HG03175 (cell line): ENCODE measurements at regions not wholly inside any gene's neighbourhood (a gene's known extent, or its start where the extent isn't known, plus 50 kb on each side); places are given as distances from the start of the nearest gene placed in this dataset.

ENCODE experiments used
- ATAC-seq: cut with Tn5 transposase; IDR thresholded peaks from one replicate; pipeline ENCODE4 v1.9.1; 2021; ENCODE audit warnings: mild to moderate bottlenecking, moderate library complexity; ENCODE audit not compliant: unreplicated experiment

DNA sequence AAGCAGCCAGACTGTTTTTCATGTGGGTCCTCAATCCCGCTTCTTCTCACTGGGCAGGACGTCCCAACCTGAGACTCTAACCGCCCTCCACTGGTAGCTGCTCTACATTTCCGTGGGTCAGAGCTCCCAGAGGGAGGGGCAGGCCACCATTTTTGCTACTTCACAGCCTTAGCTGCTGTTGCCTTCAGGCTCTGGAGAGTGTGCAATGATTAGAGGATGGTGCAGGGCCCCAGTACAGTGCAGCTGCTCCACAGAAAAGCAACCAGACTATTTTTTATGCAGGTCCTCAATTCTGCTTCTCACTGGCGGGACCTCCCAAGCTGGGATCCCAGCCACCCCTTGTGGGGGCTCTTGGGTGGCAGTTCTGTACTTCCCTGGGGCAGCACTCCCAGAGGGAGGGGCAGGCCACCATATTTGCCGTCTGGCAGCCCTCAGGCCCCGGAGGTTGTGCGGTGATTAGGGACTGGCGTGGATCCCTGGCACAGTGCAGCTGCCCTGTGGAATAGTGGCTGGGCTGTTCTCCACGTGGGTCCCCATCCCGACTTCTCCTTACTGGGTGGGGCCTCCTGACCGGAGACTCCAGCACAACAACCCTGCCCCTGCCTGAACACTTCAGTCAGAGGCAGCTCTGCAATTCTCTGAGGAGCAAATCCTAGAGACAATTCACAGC, 647.6 kb upstream of the PKN2 start:
- no peak for ATAC-seq

DNA sequence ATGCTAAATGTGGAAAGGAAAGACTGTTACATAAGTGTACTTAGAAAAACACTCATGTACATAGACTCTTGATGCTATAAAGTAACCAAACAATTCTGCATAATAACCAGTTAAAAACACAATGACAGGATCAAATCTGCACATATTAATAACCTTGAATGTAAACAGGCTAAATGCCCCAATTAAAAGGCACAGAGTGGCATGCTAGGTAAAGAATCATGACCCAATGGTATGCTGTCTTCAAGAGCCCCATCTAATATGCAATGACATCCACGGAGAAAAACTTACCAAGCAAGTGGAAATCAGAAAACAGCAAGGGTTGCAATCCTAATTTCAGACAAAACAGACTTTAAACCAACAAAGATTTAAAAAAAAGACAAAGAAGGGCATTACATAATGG, 644.8 kb upstream of the PKN2 start:
- no peak for ATAC-seq

- no peak for ATAC-seq
Measured at GRCh38 chr1:88043834-88044233, 640.2 kb upstream of the PKN2 start.

GRCh38 chr1:88052167-88052566, 631.9 kb upstream of the PKN2 start:
- no peak for ATAC-seq

DNA sequence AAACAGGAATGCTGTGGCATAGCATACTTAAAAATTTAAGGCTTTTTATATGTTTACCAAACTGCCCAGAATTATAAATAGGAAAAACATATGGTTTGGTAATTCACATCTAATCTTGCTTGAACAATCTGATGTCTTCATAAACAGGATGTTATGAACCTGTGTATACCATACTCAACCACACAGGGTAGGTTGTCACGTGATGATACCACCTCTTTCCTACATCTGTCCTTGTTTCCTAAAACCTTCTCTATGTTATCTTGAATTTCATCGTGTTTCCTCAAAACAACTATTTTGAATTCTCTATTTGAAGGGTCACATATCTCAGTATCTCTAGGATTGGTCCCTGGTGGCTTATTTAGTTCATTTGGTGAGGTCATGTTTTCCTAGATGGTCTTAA, 631.0 kb upstream of the PKN2 start:
- ATAC-seq = no peak

DNA sequence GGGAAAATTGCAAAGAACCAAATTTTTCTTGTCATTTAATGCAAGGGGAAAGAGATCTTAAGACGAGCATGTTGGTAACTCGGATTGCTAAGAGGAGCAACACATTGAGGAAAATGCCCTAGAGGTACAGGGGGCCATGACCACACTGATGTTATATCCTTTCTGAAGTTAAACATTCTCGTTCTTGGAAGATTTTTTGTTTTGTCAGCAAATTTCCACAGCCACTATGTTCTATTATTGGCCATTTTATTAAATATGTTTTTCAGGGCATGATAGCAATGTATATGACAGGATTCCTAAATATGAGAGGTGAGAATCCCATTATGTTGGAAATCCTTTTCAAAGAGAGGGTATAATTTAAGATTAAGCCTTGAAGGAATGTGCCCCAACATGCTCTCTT, 627.2 kb upstream of the PKN2 start:
- no peak for ATAC-seq

DNA sequence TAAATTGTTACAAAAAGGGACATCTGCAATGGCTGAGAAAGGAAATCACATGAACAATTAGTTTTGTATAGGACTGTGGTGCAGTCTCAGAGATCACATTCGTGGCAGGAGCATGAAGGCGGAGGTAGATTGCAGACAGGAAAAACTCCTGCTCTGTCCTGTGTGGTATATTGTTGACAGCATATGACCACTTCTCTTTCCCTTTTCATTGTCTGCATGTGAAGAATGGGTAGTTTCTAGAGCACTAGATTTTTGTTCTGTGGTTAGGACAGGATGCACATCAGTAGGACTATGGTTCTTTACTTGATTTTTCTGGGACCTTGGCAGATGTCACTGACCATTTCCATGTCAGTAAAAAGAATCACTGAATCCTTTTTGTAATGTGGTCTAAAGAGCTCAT, 625.9 kb upstream of the PKN2 start:
- no peak for ATAC-seq

DNA sequence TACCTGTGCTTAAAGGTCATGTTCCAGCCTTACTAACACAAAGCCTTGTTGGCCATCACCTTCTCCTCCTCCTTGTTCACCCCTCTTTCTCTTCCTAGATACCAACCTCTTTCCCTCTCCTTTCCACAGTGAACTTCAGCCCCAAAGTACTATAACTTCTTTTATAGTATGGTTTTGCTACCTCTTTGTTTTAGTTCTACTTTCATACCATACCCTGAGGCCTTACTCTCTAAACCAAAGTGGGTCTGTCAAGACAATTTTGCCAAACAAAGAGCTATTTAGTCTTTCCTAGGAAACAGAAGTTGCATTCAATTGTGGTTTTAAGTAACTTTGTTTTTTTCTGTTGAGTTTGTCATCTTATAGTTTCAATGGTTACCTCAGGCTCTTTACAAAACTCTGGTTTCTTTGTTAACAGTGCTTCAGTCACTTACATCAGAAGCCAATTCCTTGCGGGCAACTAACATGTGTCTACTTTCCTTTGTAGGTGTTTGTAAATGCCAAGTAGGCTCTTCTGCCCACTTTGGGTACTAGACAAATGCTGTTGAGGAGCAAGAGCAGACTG, 623.9 kb upstream of the PKN2 start:
- no peak for ATAC-seq

DNA sequence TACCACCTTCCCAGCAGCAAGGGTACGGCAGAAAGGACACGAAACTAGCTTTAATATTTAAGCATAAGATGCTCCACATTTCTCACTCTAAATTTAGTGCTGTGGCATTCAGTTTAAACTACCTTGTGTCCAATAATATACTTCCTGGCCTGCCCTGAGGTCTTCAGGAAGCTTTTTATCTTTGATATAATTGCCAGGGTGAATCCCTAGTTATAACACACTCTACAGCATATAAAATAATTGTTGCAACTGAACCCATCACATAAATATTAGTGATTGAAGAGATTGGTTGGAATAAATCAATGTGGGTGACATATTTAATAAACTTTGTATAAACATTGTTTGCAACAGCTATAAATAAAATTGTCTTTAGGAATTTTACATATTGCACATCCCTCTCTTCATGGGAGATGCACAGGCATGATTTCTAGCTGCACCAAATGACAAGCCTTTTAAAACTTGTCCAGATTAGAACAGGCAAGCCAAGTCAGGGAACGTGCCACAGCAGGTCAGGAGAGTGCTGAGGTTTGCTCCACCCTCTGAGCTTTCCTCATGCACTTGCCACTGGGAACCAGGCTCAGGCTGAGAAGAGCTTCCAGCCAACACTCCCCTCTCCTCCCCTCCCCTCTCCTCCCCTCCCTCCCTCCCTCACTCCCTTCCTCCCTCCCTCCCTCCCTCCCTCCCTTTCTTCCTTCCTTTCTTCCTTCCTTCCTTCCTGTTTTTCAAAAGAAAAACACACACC, 623.2 kb upstream of the PKN2 start:
- no peak for ATAC-seq

GRCh38 chr1:88061492-88062177, 622.4 kb upstream of the PKN2 start:
- ATAC-seq = peak; percentile 85

DNA sequence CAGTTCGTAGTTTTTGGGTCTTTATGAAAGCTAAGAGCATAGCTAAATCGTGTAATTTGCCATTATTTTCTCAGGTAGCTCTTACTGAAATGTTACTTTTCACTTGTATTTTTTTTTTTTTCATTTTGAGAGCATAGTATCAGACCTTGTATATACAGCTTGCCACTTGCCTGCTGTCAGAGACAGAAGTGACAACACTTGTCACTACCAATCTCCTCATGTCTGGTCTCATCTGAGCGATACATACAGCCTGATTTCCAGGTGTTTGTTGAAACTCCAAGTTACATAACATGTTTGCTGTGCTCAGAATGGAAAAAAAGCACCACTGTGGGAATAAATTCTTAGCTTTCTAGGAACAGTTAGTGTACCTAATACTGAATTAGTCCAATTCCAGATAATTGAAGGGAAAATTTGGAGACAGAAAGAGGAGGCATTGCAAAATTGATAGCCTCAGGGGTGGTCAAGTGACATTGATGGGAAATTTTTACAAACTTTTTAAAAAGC, 621.4 kb upstream of the PKN2 start:
- ATAC-seq = no peak

- no peak for ATAC-seq
Measured at GRCh38 chr1:88063605-88064004, 620.5 kb upstream of the PKN2 start.

- no peak for ATAC-seq
Measured at GRCh38 chr1:88068407-88068960, 615.6 kb upstream of the PKN2 start.

DNA sequence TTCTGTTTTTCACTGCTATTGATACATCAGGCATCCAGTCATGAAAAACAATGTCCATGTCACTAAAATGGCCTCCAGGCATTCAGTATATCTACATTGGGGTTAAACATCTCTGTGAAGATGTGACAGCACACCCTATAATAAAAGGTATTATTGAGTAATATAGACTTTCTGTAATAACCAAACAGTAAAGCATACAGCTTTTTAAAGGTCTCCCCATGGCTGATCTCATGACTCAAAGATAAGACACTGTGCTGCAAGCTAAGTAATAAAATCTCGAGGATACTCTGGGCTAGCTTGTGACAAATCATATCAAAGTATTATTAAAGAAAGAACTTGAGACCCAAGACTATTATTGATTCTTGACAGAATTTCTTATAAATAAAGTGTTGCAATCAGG, 613.1 kb upstream of the PKN2 start:
- ATAC-seq = no peak

- ATAC-seq = no peak
Measured at GRCh38 chr1:88074661-88075060, 609.4 kb upstream of the PKN2 start.

- ATAC-seq = no peak
Measured at GRCh38 chr1:88075813-88076212, 608.3 kb upstream of the PKN2 start.

DNA sequence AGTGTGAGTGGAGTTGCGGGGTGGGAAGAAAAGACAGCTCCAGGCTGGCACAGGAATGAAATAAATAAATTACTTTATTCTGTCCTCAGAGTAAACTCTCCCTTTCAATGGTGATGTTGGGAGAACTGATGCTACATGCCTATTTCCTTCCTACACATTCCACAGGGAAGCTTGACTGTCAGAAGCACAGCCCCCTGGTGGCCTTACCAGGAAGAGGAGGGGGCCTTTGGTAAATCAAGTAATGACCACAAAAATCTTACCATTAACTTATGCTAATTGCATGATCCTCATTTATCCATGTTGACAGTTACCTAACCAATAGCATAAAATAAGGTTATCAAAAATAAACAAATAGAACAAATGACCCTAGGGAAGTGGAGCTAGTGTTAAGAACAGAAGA, 605.0 kb upstream of the PKN2 start:
- no peak for ATAC-seq

GRCh38 chr1:88080875-88081274, 603.2 kb upstream of the PKN2 start:
- ATAC-seq = no peak

DNA sequence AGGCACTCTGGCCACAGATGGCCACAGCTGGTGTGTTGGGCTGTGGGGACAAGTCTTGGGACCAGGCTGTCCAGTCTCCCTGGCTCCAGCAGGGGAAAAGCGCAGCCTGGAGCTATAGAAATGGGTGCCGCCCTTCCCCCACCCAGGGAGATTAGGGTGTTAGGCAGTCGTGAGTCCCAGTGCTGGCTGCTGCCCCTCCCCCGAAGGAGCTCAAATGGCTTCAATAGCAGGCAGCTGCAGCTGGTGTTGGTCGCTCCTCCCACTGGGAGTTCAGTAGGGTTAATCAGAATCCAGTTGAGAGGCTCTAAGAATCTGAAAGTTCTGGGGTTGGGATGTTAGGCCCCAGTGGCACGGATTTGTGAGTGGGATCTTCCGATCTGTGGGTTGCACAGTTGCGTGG, 595.6 kb upstream of the PKN2 start:
- ATAC-seq = no peak

DNA sequence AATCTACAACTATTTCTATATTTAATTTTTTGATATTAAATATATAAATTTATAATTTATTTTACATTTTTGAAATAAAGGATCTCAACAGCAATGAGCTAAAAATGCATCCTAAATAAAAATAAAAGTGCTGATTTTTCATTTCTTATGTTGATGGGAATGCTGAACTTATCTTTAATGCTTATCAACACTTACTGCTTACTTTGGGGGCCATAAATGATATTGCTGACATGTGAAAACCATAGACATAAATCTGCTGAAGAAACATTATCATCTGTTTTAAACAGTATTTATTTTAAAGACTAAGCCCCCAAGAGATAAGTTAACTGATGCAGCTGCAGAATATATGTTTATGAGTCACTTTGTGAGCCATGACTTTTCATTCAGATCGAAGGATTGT, 594.1 kb upstream of the PKN2 start:
- no peak for ATAC-seq

- ATAC-seq = no peak
Measured at GRCh38 chr1:88098881-88099280, 585.2 kb upstream of the PKN2 start.
